ENCODE measurements at regions not wholly inside any gene's neighbourhood (a gene's known extent, or its start where the extent isn't known, plus 50 kb on each side); places are given as distances from the start of the nearest gene placed in this dataset.

DNA sequence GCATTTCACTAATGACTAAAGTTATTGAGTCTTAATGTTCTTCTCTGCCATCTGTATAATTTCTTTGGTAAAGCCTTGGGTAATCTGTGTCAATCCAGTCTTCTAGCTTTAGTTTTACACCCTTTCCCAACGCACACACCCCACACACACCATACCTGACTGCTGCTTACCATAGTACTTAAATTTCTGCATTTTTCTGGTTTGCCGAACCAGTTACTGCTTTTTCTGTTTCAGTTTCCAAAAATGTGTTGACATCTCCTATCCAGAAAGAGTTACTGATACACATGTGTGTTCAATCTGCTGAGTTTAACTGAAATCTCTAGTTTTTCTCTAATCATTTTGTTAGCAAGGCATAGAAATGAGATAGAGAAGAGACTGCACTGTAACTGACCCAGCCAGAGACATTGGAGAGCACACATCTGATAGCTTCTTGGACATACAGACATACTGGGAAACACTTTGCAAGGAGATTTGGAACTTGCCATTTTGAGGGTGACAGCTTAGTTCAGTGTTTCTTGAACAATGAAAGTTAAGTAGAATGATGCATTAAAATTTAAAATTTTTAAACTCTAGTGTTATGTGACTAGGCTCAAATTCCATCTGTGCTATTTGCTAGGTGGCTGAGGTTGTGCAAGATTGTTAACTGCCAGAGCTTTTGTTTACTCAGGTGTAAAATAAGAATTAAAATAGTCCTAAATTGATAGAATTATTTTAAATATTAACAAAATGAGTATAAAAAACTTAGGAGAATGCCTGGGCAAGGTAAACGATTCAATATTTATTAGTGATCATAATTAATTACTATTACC is 807.6 kb downstream of the DNAJB9 start:
- H2AFZ ChIP-seq (ENCODE audit: low read length): no peak overlapping the region
- no peaks in the 10 kb centered on the region for H3K4me1 ChIP-seq (ENCODE audit: insufficient read depth, low read length, severe bottlenecking)
- H3K9ac ChIP-seq (ENCODE audit: low read length): no peak overlapping the region
- H3K27ac ChIP-seq (ENCODE audit: low read depth, low read length, poor library complexity, severe bottlenecking): no peak overlapping the region
- H3K4me2 ChIP-seq (ENCODE audit: low read length): no peak overlapping the region
- no peaks in the 10 kb centered on the region for H3K9me3 ChIP-seq (ENCODE audit: low read length)
- no peaks in the 10 kb centered on the region for H3K36me3 ChIP-seq (ENCODE audit: insufficient read depth, low read length)
- no peaks in the 10 kb centered on the region for H4K20me1 ChIP-seq (ENCODE audit: insufficient read depth, low read length)
- no peak overlapping the region for H3K4me3 ChIP-seq (ENCODE audit: low read depth, low read length, poor library complexity, severe bottlenecking)
- no peaks in the 10 kb centered on the region for H3K9me2 ChIP-seq (ENCODE audit: low read depth, low read length)
- H3F3A ChIP-seq (ENCODE audit: insufficient read depth, low read length): no peaks in the 10 kb centered on the region
- no peaks in the 10 kb centered on the region for H3K79me2 ChIP-seq (ENCODE audit: insufficient read depth, low read length)
- TF ChIP-seq CTCF (IDR thresholded peaks at IDR 0.05; ENCODE audit: low read length) (no peak), EZH2 (IDR thresholded peaks at IDR 0.05; ENCODE audit: borderline replicate concordance, low read length) (no peak)
- H3K27me3 ChIP-seq (ENCODE audit: insufficient read depth, low read length): no peaks in the 10 kb centered on the region

DNA sequence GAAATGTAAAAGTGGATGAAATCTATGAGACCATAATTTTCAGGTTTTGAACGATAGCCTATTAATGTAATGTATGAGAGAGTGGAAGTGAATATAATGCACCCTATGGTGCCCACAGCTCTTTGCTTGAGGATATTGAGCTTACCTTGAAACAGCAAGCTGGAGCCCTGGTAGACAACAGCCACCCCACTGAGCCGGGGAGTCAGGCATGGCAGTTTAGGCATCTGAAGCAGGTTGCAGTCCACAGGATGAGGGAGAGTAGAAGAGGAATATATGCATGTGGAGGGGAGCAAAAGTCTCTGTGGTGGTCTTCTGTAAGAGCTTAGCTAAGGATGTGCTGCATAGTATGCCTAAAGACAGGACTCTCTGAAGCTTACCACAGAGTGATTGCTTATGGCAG is 817.3 kb downstream of the DNAJB9 start:
- Histone ChIP-seq H3K9me3 (ENCODE audit: low read length) (no peaks in the 10 kb centered on the region), H3K4me1 (ENCODE audit: insufficient read depth, low read length, severe bottlenecking) (no peaks in the 10 kb centered on the region), H2AFZ (ENCODE audit: low read length) (no peak overlapping the region), H4K20me1 (ENCODE audit: insufficient read depth, low read length) (no peaks in the 10 kb centered on the region), H3F3A (ENCODE audit: insufficient read depth, low read length) (no peaks in the 10 kb centered on the region), H3K4me3 (ENCODE audit: low read depth, low read length, poor library complexity, severe bottlenecking) (no peak overlapping the region), H3K9me2 (ENCODE audit: low read depth, low read length) (no peaks in the 10 kb centered on the region), H3K4me2 (ENCODE audit: low read length) (no peak overlapping the region), H3K36me3 (ENCODE audit: insufficient read depth, low read length) (no peaks in the 10 kb centered on the region), H3K27ac (ENCODE audit: low read depth, low read length, poor library complexity, severe bottlenecking) (no peak overlapping the region), H3K9ac (ENCODE audit: low read length) (no peak overlapping the region), H3K79me2 (ENCODE audit: insufficient read depth, low read length) (no peaks in the 10 kb centered on the region), H3K27me3 (ENCODE audit: insufficient read depth, low read length) (no peaks in the 10 kb centered on the region)
- TF ChIP-seq CTCF (IDR thresholded peaks at IDR 0.05; ENCODE audit: low read length) (no peak), EZH2 (IDR thresholded peaks at IDR 0.05; ENCODE audit: borderline replicate concordance, low read length) (no peak)

DNA sequence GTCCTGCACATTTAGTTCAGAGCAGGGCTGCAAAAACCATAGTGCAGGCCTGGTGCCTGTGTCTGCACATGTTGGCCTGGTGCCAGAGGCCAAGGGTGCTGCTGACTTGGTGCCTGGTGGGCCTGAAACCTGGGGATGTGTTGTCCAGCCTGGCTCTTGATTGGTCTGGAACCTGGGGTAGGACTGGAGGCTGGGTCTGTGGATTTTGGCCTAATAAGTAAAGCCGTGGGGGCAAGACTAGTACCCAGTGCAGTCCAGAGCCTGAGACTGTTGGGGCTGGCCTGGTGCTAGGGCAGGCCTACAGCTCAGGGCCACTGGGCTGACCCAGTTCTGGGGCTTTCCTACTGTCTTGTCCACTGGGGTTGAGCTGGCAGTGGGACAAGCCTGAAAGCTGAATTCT is 817.9 kb downstream of the DNAJB9 start:
- Histone ChIP-seq H4K20me1 (ENCODE audit: insufficient read depth, low read length) (no peaks in the 10 kb centered on the region), H3K4me3 (ENCODE audit: low read depth, low read length, poor library complexity, severe bottlenecking) (no peak overlapping the region), H3K27me3 (ENCODE audit: insufficient read depth, low read length) (no peaks in the 10 kb centered on the region), H3K4me2 (ENCODE audit: low read length) (no peak overlapping the region), H3K36me3 (ENCODE audit: insufficient read depth, low read length) (no peaks in the 10 kb centered on the region), H2AFZ (ENCODE audit: low read length) (no peak overlapping the region), H3F3A (ENCODE audit: insufficient read depth, low read length) (no peaks in the 10 kb centered on the region), H3K9ac (ENCODE audit: low read length) (no peak overlapping the region), H3K27ac (ENCODE audit: low read depth, low read length, poor library complexity, severe bottlenecking) (no peak overlapping the region), H3K9me2 (ENCODE audit: low read depth, low read length) (no peaks in the 10 kb centered on the region), H3K4me1 (ENCODE audit: insufficient read depth, low read length, severe bottlenecking) (no peaks in the 10 kb centered on the region), H3K79me2 (ENCODE audit: insufficient read depth, low read length) (no peaks in the 10 kb centered on the region), H3K9me3 (ENCODE audit: low read length) (no peaks in the 10 kb centered on the region)
- TF ChIP-seq CTCF (IDR thresholded peaks at IDR 0.05; ENCODE audit: low read length): no peak
- TF ChIP-seq EZH2 (IDR thresholded peaks at IDR 0.05; ENCODE audit: borderline replicate concordance, low read length): no peak
